ENCODE measurements at regions not wholly inside any gene's neighbourhood (a gene's known extent, or its start where the extent isn't known, plus 50 kb on each side); places are given as distances from the start of the nearest gene placed in this dataset.
"Not testable (repeated sequence)": the region's sequence is repeated elsewhere in the genome, so short reads cannot be mapped to it uniquely, and the experiment has no call there.

GRCh38 chr15:87752250-87752951, 504.1 kb downstream of the NTRK3 start:
- DNase-seq (ENCODE audit: low spot score) = no peak

DNA sequence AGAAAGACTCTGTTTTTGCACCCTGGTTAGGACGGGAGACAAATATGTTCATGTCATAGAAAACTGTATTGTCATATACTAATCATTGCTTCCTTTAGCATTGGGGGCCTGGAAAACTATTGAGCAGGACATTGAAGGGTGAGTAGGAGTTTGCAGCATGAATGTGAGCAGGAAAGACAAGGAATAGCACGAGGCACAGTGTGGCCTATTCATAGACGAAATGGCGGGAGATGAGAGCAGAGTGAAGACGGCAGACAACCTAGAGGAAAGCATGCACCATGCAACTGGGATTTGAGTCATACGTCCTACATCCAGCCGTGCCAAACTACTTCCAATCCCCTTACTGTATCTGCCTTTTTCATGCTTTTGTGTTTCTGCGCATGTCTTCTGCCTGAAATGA, 508.1 kb downstream of the NTRK3 start:
- no peak for DNase-seq (ENCODE audit: low spot score)

DNA sequence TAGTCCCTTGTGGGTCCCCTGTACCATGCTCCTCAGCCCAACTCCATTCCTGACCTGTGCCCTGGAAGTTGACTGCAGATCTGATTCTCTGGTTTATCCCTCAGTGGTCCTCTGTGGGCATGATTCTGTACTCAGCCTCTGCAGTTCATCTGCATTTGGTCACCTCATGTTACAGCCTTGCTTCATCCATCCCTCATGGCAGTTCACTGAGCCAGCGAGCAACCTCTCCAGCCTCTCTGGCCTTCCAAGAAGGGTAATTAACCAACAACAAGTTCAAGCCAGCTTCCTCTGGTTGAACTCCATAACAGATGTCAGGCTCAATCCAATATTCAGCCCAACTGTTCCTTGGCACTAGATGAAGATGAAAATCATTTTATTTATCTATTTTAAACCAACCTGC, 509.5 kb downstream of the NTRK3 start:
- no peak for DNase-seq (ENCODE audit: low spot score)

DNA sequence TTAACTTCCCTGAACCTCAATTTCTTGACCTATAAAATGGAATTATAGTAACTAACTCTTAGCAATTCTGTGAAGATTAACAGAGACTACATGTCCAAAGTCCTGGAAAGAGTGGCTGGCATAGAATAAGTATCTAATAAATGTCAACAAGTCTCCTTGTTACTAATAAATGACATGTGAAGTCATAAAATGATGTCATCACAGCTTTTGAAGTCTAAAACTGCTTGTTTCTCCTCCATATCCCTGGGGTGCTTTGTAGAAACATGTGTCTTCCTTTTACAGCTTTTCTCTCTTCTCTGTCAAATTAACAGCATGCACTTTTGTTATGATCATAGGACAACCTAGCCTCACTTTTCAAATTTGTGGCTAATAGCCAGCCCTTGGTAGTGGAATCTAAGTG, 510.2 kb downstream of the NTRK3 start:
- DNase-seq (ENCODE audit: low spot score) = no peak

DNA sequence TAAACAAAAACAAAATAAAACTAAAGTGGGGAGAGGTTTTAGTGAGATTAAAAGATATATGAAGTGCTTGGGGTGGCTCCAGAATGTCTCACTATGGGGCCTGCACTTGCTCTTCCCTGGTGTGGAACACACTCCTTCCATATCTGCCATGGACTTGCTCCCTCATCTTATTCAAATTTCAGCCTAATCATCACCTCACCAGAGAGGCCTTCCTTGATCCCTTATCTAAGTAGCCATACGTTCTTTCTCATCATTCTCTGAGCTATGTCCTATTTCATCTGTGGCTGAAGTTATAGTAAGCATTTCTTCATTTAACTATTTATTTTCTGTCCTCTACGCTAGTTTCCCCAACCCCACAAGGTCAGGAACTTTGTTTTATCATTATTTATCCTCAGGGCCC, 511.7 kb downstream of the NTRK3 start:
- no peak for DNase-seq (ENCODE audit: low spot score)

GRCh38 chr15:87743562-87743961, 513.0 kb downstream of the NTRK3 start:
- no peak for DNase-seq (ENCODE audit: low spot score)

- DNase-seq (ENCODE audit: low spot score) = no peak
Measured at GRCh38 chr15:87741350-87741749, 515.2 kb downstream of the NTRK3 start.

DNA sequence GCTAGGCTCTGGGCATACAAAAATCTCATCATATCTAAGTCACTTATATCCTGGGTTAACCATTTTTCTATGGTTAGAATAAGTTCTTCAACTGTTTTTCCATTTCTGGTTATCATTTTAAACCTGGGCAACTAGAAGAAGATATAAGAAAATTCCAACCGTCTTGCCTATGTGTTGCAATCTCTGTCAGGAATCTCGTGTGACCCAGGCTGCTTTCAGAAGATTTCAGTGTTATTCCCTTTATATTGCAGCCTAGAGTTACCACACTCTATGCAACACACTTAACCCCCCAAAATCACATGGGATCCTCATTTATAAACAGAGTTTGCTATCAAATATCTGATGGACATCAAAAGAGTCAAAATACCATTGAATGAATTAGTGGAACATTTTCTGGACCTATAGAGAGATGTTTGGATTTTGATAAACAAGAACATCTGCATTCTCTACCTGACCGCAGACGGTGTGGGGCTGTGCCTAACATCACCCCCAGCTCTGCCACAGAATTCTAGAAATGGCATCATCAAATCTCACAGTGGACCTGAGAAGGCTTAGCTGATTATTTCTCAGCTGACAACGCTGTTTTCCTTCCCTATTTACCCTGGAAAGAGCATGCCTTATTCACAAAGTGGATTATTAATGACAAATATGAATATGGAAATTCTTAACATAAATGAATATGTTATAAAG, 515.7 kb downstream of the NTRK3 start:
- no peak for DNase-seq (ENCODE audit: low spot score)

GRCh38 chr15:87739866-87740265, 516.7 kb downstream of the NTRK3 start:
- no peak for DNase-seq (ENCODE audit: low spot score)

DNA sequence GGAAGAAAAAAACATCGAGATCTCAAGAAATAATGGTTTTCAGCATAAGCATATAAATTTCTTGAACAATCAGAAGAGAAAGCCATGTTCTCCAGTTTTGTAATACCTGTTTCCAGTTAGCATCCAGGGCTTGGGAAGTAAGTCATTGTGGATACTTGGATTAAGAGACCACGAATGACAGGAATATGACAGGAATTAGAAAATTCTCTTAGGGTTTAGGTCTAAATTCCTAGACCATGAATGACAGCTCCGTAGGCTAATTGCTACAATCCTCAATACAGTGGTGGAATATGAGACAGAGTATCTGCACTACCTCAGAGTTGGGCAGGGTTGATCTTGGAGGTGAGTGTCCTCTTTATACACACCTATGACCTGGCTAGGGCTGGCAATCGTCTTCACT, 517.5 kb downstream of the NTRK3 start:
- no peak for DNase-seq (ENCODE audit: low spot score)

GRCh38 chr15:87737460-87737859, 519.1 kb downstream of the NTRK3 start:
- DNase-seq (ENCODE audit: low spot score) = not testable (repeated sequence)

- DNase-seq (ENCODE audit: low spot score) = no peak
Measured at GRCh38 chr15:87736891-87737389, 519.6 kb downstream of the NTRK3 start.

DNA sequence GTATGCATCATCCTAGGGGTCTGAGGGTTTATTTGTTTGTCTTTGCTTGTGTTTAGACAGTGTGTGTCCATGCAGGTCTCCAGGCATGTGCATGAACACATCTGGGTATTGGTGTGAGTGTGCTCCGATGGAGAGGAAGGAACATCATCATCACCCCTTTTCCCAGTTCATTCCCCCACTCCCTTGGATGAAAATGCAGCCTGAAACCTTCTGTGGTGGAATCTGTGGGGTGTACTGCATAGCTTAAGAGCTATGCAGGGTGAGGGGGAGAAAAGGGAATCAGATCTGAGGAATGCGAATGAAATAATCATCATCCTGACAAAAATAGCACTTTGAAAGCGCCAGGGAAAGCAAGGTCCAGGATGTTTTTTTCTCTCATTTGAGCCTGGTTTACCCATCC, 520.1 kb downstream of the NTRK3 start:
- DNase-seq (ENCODE audit: low spot score) = no peak

GRCh38 chr15:87735522-87735921, 521.0 kb downstream of the NTRK3 start:
- no peak for DNase-seq (ENCODE audit: low spot score)

DNA sequence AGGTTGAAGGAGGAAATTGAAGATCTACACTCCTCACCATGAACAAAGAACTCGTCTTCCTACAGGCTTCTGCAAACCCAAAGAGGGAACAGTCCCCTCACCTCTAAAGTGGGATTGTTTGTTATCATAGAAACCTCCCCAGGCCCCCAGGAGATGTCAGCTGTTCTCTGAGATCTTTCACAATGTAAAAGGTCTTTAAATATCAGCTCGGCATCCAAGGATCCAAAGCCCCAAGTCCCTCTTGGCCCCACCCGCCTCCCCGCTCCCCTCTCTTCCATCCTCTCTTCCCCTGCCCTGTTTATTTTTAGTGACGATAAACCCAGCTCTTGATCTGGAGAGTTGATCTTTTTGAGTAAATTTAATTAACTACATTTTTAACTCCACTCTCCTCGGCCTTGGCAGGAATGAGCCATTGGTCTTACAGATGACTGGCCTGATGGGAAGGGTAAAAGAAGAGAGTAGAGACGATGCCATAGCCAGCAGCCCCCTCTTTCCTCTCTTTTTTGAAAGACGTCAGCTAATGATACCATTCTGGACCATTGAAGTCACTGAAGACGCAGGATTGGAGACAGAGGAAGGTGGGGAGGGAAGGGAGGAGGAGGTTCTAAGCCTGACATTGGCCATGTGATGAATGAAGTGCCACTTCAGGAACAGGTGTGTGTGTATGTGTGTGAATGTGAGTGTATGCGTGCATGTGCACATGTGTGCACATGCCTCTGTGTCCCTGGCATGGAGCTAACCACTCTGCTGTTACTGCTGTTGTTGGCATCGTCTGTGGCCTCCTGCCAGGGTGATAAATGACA, 521.8 kb downstream of the NTRK3 start:
- no peak for DNase-seq (ENCODE audit: low spot score)

DNA sequence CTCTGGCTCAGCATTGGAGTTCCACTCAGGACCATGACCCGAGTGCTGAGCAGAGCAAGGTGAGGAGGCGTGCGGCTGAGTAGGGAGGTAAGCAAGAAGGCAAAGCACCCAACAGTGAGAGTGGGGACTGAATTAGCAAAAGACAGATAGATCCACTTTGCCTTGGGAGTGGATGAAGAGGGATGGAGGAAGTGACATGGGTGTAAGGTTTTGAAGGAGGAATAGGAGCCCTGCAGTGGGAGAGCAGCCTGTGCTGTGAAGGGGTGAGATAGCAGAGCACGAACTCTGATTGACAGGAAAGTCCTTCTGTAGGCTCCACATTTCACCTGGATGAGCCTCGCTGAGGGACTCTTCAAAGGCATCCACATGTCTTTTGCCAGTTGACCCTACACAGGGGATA, 522.6 kb downstream of the NTRK3 start:
- no peak for DNase-seq (ENCODE audit: low spot score)

DNA sequence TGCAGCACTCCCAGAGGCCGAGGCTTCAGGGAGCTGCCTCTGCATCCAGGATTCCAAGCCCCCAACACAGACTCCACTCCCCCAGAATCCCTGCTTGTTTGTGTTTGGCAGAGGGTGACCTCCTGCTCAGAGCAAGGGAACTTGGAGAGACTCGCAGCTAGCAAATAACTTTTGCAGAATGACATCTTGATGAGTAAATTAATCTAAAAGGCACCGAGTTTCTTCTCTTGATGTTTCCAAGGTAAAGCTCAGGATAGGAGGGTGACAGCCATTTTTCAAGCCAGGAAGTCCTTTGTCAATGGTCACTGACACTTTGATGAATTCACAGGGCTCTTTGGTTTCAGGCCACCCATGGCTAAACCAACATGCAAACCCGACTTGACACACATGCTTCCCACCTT, 523.0 kb downstream of the NTRK3 start:
- no peak for DNase-seq (ENCODE audit: low spot score)

- no peak for DNase-seq (ENCODE audit: low spot score)
Measured at GRCh38 chr15:87732976-87733375, 523.6 kb downstream of the NTRK3 start.

DNA sequence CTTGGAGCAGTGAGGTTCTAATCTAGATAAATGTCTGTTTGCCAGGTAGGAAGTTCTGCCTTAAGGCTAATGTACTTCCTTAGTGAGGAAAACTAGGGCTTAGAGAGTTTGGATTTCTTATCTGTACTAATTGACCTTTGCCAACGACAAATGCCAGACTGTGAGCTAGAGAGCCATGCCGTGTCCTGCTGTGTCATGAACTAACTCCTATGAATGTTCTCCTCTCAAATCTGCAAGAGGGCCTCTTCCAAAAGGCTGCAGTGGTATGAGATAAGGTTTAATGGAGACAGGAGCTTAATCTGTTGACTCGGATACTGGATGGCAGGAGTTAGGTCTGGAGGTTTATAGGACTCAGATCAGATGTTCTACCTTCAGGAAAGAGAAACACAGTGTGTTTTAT, 524.9 kb downstream of the NTRK3 start:
- no peak for DNase-seq (ENCODE audit: low spot score)

- DNase-seq (ENCODE audit: low spot score) = no peak
Measured at GRCh38 chr15:87730706-87731105, 525.8 kb downstream of the NTRK3 start.

GRCh38 chr15:87728998-87729397, 527.5 kb downstream of the NTRK3 start:
- no peak for DNase-seq (ENCODE audit: low spot score)

- DNase-seq (ENCODE audit: low spot score) = no peak
Measured at GRCh38 chr15:87727073-87727472, 529.5 kb downstream of the NTRK3 start.

DNA sequence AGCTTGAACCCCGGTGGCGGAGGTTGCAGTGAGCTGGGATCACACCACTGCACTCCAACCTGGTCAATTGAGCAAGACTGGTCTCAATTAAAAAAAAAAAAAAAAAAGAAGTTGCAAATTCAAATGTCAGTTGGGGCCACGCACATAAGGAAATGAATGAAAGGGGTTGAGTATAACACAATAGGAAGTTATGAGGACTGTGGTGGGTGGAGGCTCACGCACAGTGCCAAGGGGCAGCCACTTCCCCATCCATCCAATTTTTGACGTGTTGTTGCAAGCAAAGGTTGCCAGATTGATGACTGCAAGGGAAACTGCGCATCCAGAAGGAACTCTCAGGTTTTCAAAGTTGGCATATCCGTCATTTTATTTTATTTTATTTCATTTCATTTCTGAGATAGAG, 532.2 kb downstream of the NTRK3 start:
- no peak for DNase-seq (ENCODE audit: low spot score)
